GM12878 (cell line): ENCODE measurements at regions not wholly inside any gene's neighbourhood (a gene's known extent, or its start where the extent isn't known, plus 50 kb on each side); places are given as distances from the start of the nearest gene placed in this dataset.

Source experiments
- ATAC-seq: fragments of 200-7000 bp; cut with Tn5 transposase; 3 replicates; pipeline ENCODE4 v1.9.1; 2020; ENCODE audit warnings: mild to moderate bottlenecking, moderate library complexity
- BruUV-seq: library from RNA; stranded (reverse); fragments of 400-500 nt; replicated peaks from 2 replicates; lab custom pipeline; 2021; lab: Mats Ljungman, UMichigan
- CTCF ChIA-PET: fragments of 300-600 bp; sonication (Branson Sonifier 250); formaldehyde crosslinking; extraction: SDS; loops from one replicate; lab custom pipeline; 2021; ENCODE audit warnings: inconsistent platforms; lab: Yijun Ruan, JAX
- POLR2A ChIA-PET: fragments of 350-600 bp; formaldehyde crosslinking; extraction: SDS; loops from one replicate; lab custom pipeline; 2021; ENCODE audit warnings: inconsistent platforms; lab: Charles Lee
- RAD21 ChIA-PET: fragments of 300-600 bp; sonication (Branson Sonifier 250); formaldehyde crosslinking; loops from one replicate; lab custom pipeline; 2023; ENCODE audit warnings: antibody characterized with exemption; ENCODE audit not compliant: unreplicated experiment; lab: Charles Lee
- SMC1A ChIA-PET: fragments of 300-600 bp; sonication (Branson Sonifier 250); formaldehyde crosslinking; loops from one replicate; lab custom pipeline; 2023; ENCODE audit not compliant: unreplicated experiment, uncharacterized antibody; lab: Charles Lee
- DNase-seq: peaks from one replicate; pipeline ENCODE4 v3.0.0-alpha.2; 2011; ENCODE audit warnings: low read depth, low spot score
- FAIRE-seq: peaks from 3 replicates; lab custom pipeline; 2011; peaks lifted over from hg19 to GRCh38; lab: Jason Lieb, UNC
- H2AFZ ChIP-seq: 2 replicates; pipeline ENCODE4 v1.6.0; 2011; ENCODE audit warnings: low read depth, low read length, control low read depth; ENCODE audit not compliant: control insufficient read depth
- H3K27ac ChIP-seq: 2 replicates; pipeline ENCODE4 v1.5.1; 2011; ENCODE audit warnings: control low read depth; ENCODE audit not compliant: control insufficient read depth, insufficient read depth
- H3K27me3 ChIP-seq, 2 experiments: replicated peaks in 1 of 2; 2 replicates each; pipeline versions ENCODE4 v1.6.0 to v1.6.1; 2011; ENCODE audit warnings: low read length in 1 of 2; ENCODE audit not compliant: control insufficient read depth in 2 of 2, insufficient read depth in 2 of 2
- H3K36me3 ChIP-seq, 2 experiments: 2 replicates each; pipeline ENCODE4 v1.5.1; 2011; ENCODE audit warnings: low read length in 1 of 2; ENCODE audit not compliant: control insufficient read depth in 2 of 2, insufficient read depth in 2 of 2
- H3K4me1 ChIP-seq: 2 replicates; pipeline ENCODE4 v1.6.1; 2011; ENCODE audit warnings: mild to moderate bottlenecking, low read length, moderate library complexity, mixed read lengths; ENCODE audit not compliant: control insufficient read depth, insufficient read depth
- H3K4me2 ChIP-seq: 2 replicates; pipeline ENCODE4 v1.6.0; 2011; ENCODE audit warnings: control low read depth; ENCODE audit not compliant: control insufficient read depth, insufficient read depth
- H3K4me3 ChIP-seq: fragments of 200-600 bp; sonication (generic); 2 replicates; pipeline ENCODE4 v1.5.1; 2016
- H3K79me2 ChIP-seq: 2 replicates; pipeline ENCODE4 v1.6.0; 2011; ENCODE audit warnings: low read length; ENCODE audit not compliant: control insufficient read depth, insufficient read depth
- H3K9ac ChIP-seq: 2 replicates; pipeline ENCODE4 v1.8.0; 2011; ENCODE audit warnings: low read length, control low read depth, mixed read lengths; ENCODE audit not compliant: control insufficient read depth, insufficient read depth
- H3K9me3 ChIP-seq: replicated peaks from 3 replicates; pipeline ENCODE4 v1.5.1; 2011; ENCODE audit warnings: mild to moderate bottlenecking, low read length; ENCODE audit not compliant: control insufficient read depth, insufficient read depth
- H4K20me1 ChIP-seq: 2 replicates; pipeline ENCODE4 v1.6.0; 2011; ENCODE audit not compliant: control insufficient read depth, insufficient read depth
- ATF3 ChIP-seq: IDR thresholded peaks from 2 replicates; pipeline ENCODE4 v1.6.1; 2011; ENCODE audit warnings: low read depth, mild to moderate bottlenecking, low read length, moderate library complexity, borderline replicate concordance; ENCODE audit errors: extremely low read depth
- CHD4 ChIP-seq: fragments of 200-600 bp; sonication (generic); IDR thresholded peaks from 2 replicates; pipeline ENCODE4 v1.6.1; 2016; ENCODE audit warnings: mild to moderate bottlenecking
- EGR1 ChIP-seq, 2 experiments: IDR thresholded peaks; 1 replicate in 1 of 2; 2 replicates in 1 of 2; pipeline ENCODE4 v1.6.1; 2011 to 2012; ENCODE audit warnings: low read depth in 2 of 2, low read length in 2 of 2, borderline replicate concordance in 1 of 2, mild to moderate bottlenecking in 1 of 2, moderate library complexity in 1 of 2
- FOXM1 ChIP-seq: IDR thresholded peaks from 2 replicates; pipeline ENCODE4 v1.6.1; 2012; ENCODE audit warnings: low read depth, mild to moderate bottlenecking, inconsistent platforms, low read length, moderate library complexity
- GABPA ChIP-seq: IDR thresholded peaks from 2 replicates; pipeline ENCODE4 v1.6.1; 2014; ENCODE audit warnings: antibody characterized with exemption, low read depth, mild to moderate bottlenecking, inconsistent platforms
- IKZF1 ChIP-seq: fragments of 450-650 bp; conservative IDR thresholded peaks from 2 replicates; pipeline ENCODE4 v1.6.1; 2017; ENCODE audit warnings: antibody characterized with exemption, mild to moderate bottlenecking
- IRF4 ChIP-seq: IDR thresholded peaks from 2 replicates; pipeline ENCODE4 v1.6.1; 2011; ENCODE audit warnings: low read depth, low read length
- MXI1 ChIP-seq: fragments of 150-350 bp; IDR thresholded peaks from 2 replicates; pipeline ENCODE4 v1.6.1; 2011; ENCODE audit warnings: low read depth, mild to moderate bottlenecking, inconsistent platforms, low read length, improper control_type of control experiment
- MYB ChIP-seq: fragments of 150-350 bp; IDR thresholded peaks from 2 replicates; pipeline ENCODE4 v1.6.1; 2014; ENCODE audit warnings: mild to moderate bottlenecking, low read depth, low read length, borderline replicate concordance
- MYC ChIP-seq: IDR thresholded peaks from 2 replicates; pipeline ENCODE4 v1.6.1; 2011; ENCODE audit warnings: mild to moderate bottlenecking, low read length, moderate library complexity, inconsistent platforms; ENCODE audit not compliant: insufficient read depth, insufficient replicate concordance, insufficient read length, severe bottlenecking
- NFIC ChIP-seq: IDR thresholded peaks from 2 replicates; pipeline ENCODE4 v1.6.1; 2012; ENCODE audit warnings: low read depth, mild to moderate bottlenecking, inconsistent platforms, low read length, moderate library complexity
- PAX8 ChIP-seq: fragments of 450-650 bp; IDR thresholded peaks from 2 replicates; pipeline ENCODE4 v1.6.1; 2017; ENCODE audit warnings: mild to moderate bottlenecking, moderate library complexity
- RAD51 ChIP-seq: fragments of 450-650 bp; IDR thresholded peaks from 2 replicates; pipeline ENCODE4 v1.6.1; 2016; ENCODE audit warnings: moderate library complexity, mild to moderate bottlenecking, inconsistent platforms
- RELA ChIP-seq: fragments of 450-650 bp; IDR thresholded peaks from 2 replicates; pipeline ENCODE4 v1.8.0; 2014; ENCODE audit warnings: borderline replicate concordance; ENCODE audit not compliant: partially characterized antibody
- RUNX3 ChIP-seq: IDR thresholded peaks from 2 replicates; pipeline ENCODE4 v1.6.1; 2012; ENCODE audit warnings: low read length, inconsistent platforms
- STAT1 ChIP-seq: fragments of 450-650 bp; conservative IDR thresholded peaks from 2 replicates; pipeline ENCODE4 v1.6.1; 2014; ENCODE audit warnings: antibody characterized with exemption, mild to moderate bottlenecking
- TBL1XR1 ChIP-seq: IDR thresholded peaks from 2 replicates; pipeline ENCODE4 v1.6.1; 2012; ENCODE audit warnings: low read depth, low read length, improper control_type of control experiment
- TCF12 ChIP-seq: IDR thresholded peaks from 2 replicates; pipeline ENCODE4 v1.6.1; 2011; ENCODE audit warnings: low read depth, mild to moderate bottlenecking, low read length
- TCF3 ChIP-seq: IDR thresholded peaks from 2 replicates; pipeline ENCODE4 v1.6.1; 2012; ENCODE audit warnings: low read depth, mild to moderate bottlenecking, low read length, borderline replicate concordance; ENCODE audit not compliant: insufficient read depth
- USF1 ChIP-seq: IDR thresholded peaks from 2 replicates; pipeline ENCODE4 v1.6.1; 2011; ENCODE audit warnings: borderline replicate concordance, low read depth, mild to moderate bottlenecking, moderate library complexity, mixed read lengths, low read length; ENCODE audit not compliant: insufficient read depth; ENCODE audit errors: extremely low read length
- YY1 ChIP-seq: IDR thresholded peaks from 2 replicates; pipeline ENCODE4 v1.6.1; 2011; ENCODE audit warnings: low read depth, mild to moderate bottlenecking, low read length
- ZBED1 ChIP-seq: IDR thresholded peaks from 2 replicates; pipeline ENCODE4 v1.6.1; 2016; ENCODE audit warnings: borderline replicate concordance
- ZNF274 ChIP-seq: IDR thresholded peaks from one replicate; pipeline ENCODE4 v1.8.0; 2011; ENCODE audit not compliant: insufficient read length, insufficient read depth
- ZNF384 ChIP-seq: IDR thresholded peaks from 2 replicates; pipeline ENCODE4 v1.6.1; 2012; ENCODE audit warnings: low read depth, mild to moderate bottlenecking, low read length, improper control_type of control experiment, borderline replicate concordance
- ZSCAN29 ChIP-seq: fragments of 450-650 bp; IDR thresholded peaks from 2 replicates; pipeline ENCODE4 v1.6.1; 2017; ENCODE audit warnings: mild to moderate bottlenecking, moderate library complexity
- WGBS: methylation state at CpG from one replicate; pipeline ENCODE4 v1.1.6; 2016; ENCODE audit warnings: low lambda C conversion rate; ENCODE audit not compliant: insufficient replicate concordance, insufficient coverage; ENCODE audit errors: missing lambda C conversion rate; 5-methylcytosine and 5-hydroxymethylcytosine counted together
- in situ Hi-C: fragments of 300-500 bp; cut with MboI; formaldehyde crosslinking; loops from 9 replicates; pipeline ENCODE4 v1.14.3; 2018; ENCODE audit warnings: mixed read lengths
- intact Hi-C: fragments of 100-400 bp; cut with micrococcal nuclease; formaldehyde crosslinking; loops from one replicate; pipeline ENCODE4 v1.14.2; 2022; ENCODE audit not compliant: unreplicated experiment

GRCh38 chr5:89064054-89064453, 181.1 kb upstream of the MEF2C start:
- Histone ChIP-seq H3K4me2 (no peak overlapping the region), H3K9me3 (no peaks in the 10 kb centered on the region; the same call in 1 of the 3 replicates), H4K20me1 (no peaks in the 10 kb centered on the region), H3K79me2 (no peaks in the 10 kb centered on the region), H3K4me1 (peaks cover 10% of the 10 kb centered on the region), H3K4me3 (no peak overlapping the region), H3K27me3 (no peaks in the 10 kb centered on the region), H3K9ac (no peak overlapping the region), H3K27ac (no peak overlapping the region), H3K36me3 (no peaks in the 10 kb centered on the region), H2AFZ (no peak overlapping the region)
- ATAC-seq (peak; percentile 86), FAIRE-seq (no peak), DNase-seq (no peak)
- WGBS: 0% methylated on average over 1 of the region's 1 CpG
- in situ Hi-C loops: no loop called here
- BruUV-seq: no TSS peak
- ChIA-PET POLR2A (interaction anchor here (0.8 to 0.9 kb wide), 2 partner anchors 171 to 175 kb away, joined by 3 to 8 read pairs; no protein-coding TSS in a partner anchor), RAD21 (interaction anchor here (0.7 to 2.7 kb wide), 16 partner anchors 9 to 660 kb away, joined by 3 to 11 read pairs (median 4); no protein-coding TSS in a partner anchor), CTCF (interaction anchor here (1.2 to 4.9 kb wide), 2 partner anchors 334 to 666 kb away, joined by 3 to 26 read pairs; no protein-coding TSS in a partner anchor), SMC1A (interaction anchor here (0.6 to 6.6 kb wide), 20 partner anchors 8 to 392 kb away, joined by 3 to 30 read pairs (median 4); no protein-coding TSS in a partner anchor)
- intact Hi-C loops: loop anchor here (2.0 kb wide), 1 partner anchor 53 kb away; no protein-coding TSS in a partner anchor
- TF ChIP-seq STAT1 (no peak), ZNF384 (no peak), IKZF1 (0 out of 2 replicates have a peak, but pooled peaks have one; percentile 16), NFIC (no peak), CHD4 (no peak), MXI1 (no peak), YY1 (no peak), EGR1 (IDR thresholded peaks at IDR 0.05; ENCODE audit: borderline replicate concordance in 1 of 2, low read depth in 2 of 2, low read length in 2 of 2) (no peak), RUNX3 (peak; percentile 75), IRF4 (no peak), FOXM1 (no peak), TCF3 (no peak), GABPA (no peak), MYB (no peak), TCF12 (no peak), MYC (no peak), ZNF274 (no peak), ZSCAN29 (no peak), ZBED1 (no peak), RELA (no peak), PAX8 (no peak), TBL1XR1 (no peak), USF1 (no peak), ATF3 (no peak), RAD51 (peak; percentile 20; the same call in 1 of the 2 replicates)
